HG03280 (cell line): ENCODE measurements at regions not wholly inside any gene's neighbourhood (a gene's known extent, or its start where the extent isn't known, plus 50 kb on each side); places are given as distances from the start of the nearest gene placed in this dataset.
"Not testable (repeated sequence)": the region's sequence is repeated elsewhere in the genome, so short reads cannot be mapped to it uniquely, and the experiment has no call there.

Source experiments
- ATAC-seq: cut with Tn5 transposase; IDR thresholded peaks from one replicate; pipeline ENCODE4 v1.9.1; 2021; ENCODE audit warnings: mild to moderate bottlenecking, moderate library complexity; ENCODE audit not compliant: unreplicated experiment

- no peak for ATAC-seq
Observed at GRCh38 chr1:29414086-29414485, 177.8 kb downstream of the PTPRU start.

- no peak for ATAC-seq
Observed at GRCh38 chr1:29413661-29414060, 177.3 kb downstream of the PTPRU start.

- no peak for ATAC-seq
Observed at GRCh38 chr1:29412591-29412990, 176.3 kb downstream of the PTPRU start.

- ATAC-seq: no peak
Observed at GRCh38 chr1:29410476-29410875, 174.2 kb downstream of the PTPRU start.

- ATAC-seq: no peak
Observed at GRCh38 chr1:29409616-29410015, 173.3 kb downstream of the PTPRU start.

- ATAC-seq: no peak
Observed at GRCh38 chr1:29408831-29409605, 172.7 kb downstream of the PTPRU start.

- no peak for ATAC-seq
Observed at GRCh38 chr1:29406814-29407213, 170.5 kb downstream of the PTPRU start.

- ATAC-seq: not testable (repeated sequence)
Observed at GRCh38 chr1:29400203-29400602, 163.9 kb downstream of the PTPRU start.

GRCh38 chr1:29399465-29399864 is 163.1 kb downstream of the PTPRU start:
- no peak for ATAC-seq

- no peak for ATAC-seq
Observed at GRCh38 chr1:29398431-29398830, 162.1 kb downstream of the PTPRU start.

GRCh38 chr1:29397981-29398380 is 161.7 kb downstream of the PTPRU start:
- ATAC-seq: no peak

- no peak for ATAC-seq
Observed at GRCh38 chr1:29397256-29397590, 160.9 kb downstream of the PTPRU start.

- no peak for ATAC-seq
Observed at GRCh38 chr1:29396438-29397255, 160.3 kb downstream of the PTPRU start.

- no peak for ATAC-seq
Observed at GRCh38 chr1:29395736-29396437, 159.6 kb downstream of the PTPRU start.

GRCh38 chr1:29394521-29395225 is 158.4 kb downstream of the PTPRU start:
- ATAC-seq: no peak

- ATAC-seq: no peak
Observed at GRCh38 chr1:29393451-29393826, 157.1 kb downstream of the PTPRU start.

- no peak for ATAC-seq
Observed at GRCh38 chr1:29392486-29393450, 156.4 kb downstream of the PTPRU start.

GRCh38 chr1:29392036-29392435 is 155.7 kb downstream of the PTPRU start:
- ATAC-seq: no peak

GRCh38 chr1:29391362-29391880 is 155.1 kb downstream of the PTPRU start:
- ATAC-seq: no peak
